T-helper 1 cell treated with Interleukin-12 subunit alpha and Interleukin-12 subunit beta and Interleukin-4 antibody, amounts not matched to agents 30 ng/mL and 1 ng/mL, for 36 hours (primary cell): ENCODE measurements at regions not wholly inside any gene's neighbourhood (a gene's known extent, or its start where the extent isn't known, plus 50 kb on each side); places are given as distances from the start of the nearest gene placed in this dataset.
"Not testable (repeated sequence)": the region's sequence is repeated elsewhere in the genome, so short reads cannot be mapped to it uniquely, and the experiment has no call there.

Source experiments
- intact Hi-C: fragments of 100-400 bp; cut with micrococcal nuclease; formaldehyde crosslinking; loops from one replicate; pipeline ENCODE4 v1.15.1; 2024

- intact Hi-C loops: no loop called here
Measured at GRCh38 chr5:82901281-82901888, 175.8 kb downstream of the TMEM167A start.

GRCh38 chr5:82894716-82895115 lies 182.5 kb downstream of the TMEM167A start:
- intact Hi-C loops: no loop called here

GRCh38 chr5:82889088-82889487 lies 188.1 kb downstream of the TMEM167A start:
- intact Hi-C loops: no loop called here

GRCh38 chr5:82886911-82887310 lies 190.3 kb downstream of the TMEM167A start:
- intact Hi-C loops: no loop called here

GRCh38 chr5:82885627-82886389 lies 191.4 kb downstream of the TMEM167A start:
- intact Hi-C loops: no loop called here

- intact Hi-C loops: no loop called here
Measured at GRCh38 chr5:82884821-82885471, 192.2 kb downstream of the TMEM167A start.

- intact Hi-C loops: no loop called here
Measured at GRCh38 chr5:82882316-82882715, 194.9 kb downstream of the TMEM167A start.

- intact Hi-C loops: no loop called here
Measured at GRCh38 chr5:82881571-82882174, 195.5 kb downstream of the TMEM167A start.

GRCh38 chr5:82879089-82879488 lies 198.1 kb downstream of the TMEM167A start:
- intact Hi-C loops: no loop called here

GRCh38 chr5:82873452-82873851 lies 203.7 kb downstream of the TMEM167A start:
- intact Hi-C loops: no loop called here

- intact Hi-C loops: not testable (repeated sequence)
Measured at GRCh38 chr5:82872321-82873288, 204.6 kb downstream of the TMEM167A start.

- intact Hi-C loops: no loop called here
Measured at GRCh38 chr5:82865625-82866024, 211.6 kb downstream of the TMEM167A start.

GRCh38 chr5:82863266-82863665 lies 213.9 kb downstream of the TMEM167A start:
- intact Hi-C loops: no loop called here

- intact Hi-C loops: no loop called here
Measured at GRCh38 chr5:82862711-82863110, 214.5 kb downstream of the TMEM167A start.

GRCh38 chr5:82862261-82862660 lies 214.9 kb downstream of the TMEM167A start:
- intact Hi-C loops: no loop called here

- intact Hi-C loops: no loop called here
Measured at GRCh38 chr5:82861701-82862100, 215.5 kb downstream of the TMEM167A start.

- intact Hi-C loops: no loop called here
Measured at GRCh38 chr5:82859451-82860140, 217.6 kb downstream of the TMEM167A start.

GRCh38 chr5:82858151-82859025 lies 218.8 kb downstream of the TMEM167A start:
- intact Hi-C loops: no loop called here

- intact Hi-C loops: no loop called here
Measured at GRCh38 chr5:82855893-82856550, 221.2 kb downstream of the TMEM167A start.
